Spleen (tissue), 11 donors: ENCODE measurements at regions not wholly inside any gene's neighbourhood (a gene's known extent, or its start where the extent isn't known, plus 50 kb on each side); places are given as distances from the start of the nearest gene placed in this dataset.

Source experiments
- DNase-seq: peaks from one replicate; pipeline ENCODE4 v3.0.0-alpha.2; 2020
- H3K27ac ChIP-seq, 8 donors: fragments of 200-600 bp; sonication (generic) in 7 of 8; 1 replicate in 4 of 8; 2 replicates in 4 of 8; pipeline versions ENCODE4 v1.5.0 to v1.8.0; 2016 to 2021; ENCODE audit warnings: inconsistent platforms in 4 of 8, mild to moderate bottlenecking in 4 of 8, moderate library complexity in 1 of 8
- H3K27me3 ChIP-seq, 7 donors: fragments of 200-600 bp; sonication (generic) in 6 of 7; replicated peaks in 1 of 7; 1 replicate in 4 of 7; 2 replicates in 3 of 7; pipeline versions ENCODE4 v1.5.0 to v1.8.0; 2016 to 2021; ENCODE audit warnings: inconsistent platforms in 3 of 7, mild to moderate bottlenecking in 1 of 7
- H3K36me3 ChIP-seq, 6 donors: fragments of 200-600 bp; sonication (generic) in 5 of 6; 1 replicate in 4 of 6; 2 replicates in 2 of 6; pipeline versions ENCODE4 v1.5.0 to v1.8.0; 2016 to 2021; ENCODE audit warnings: inconsistent platforms in 2 of 6
- H3K4me1 ChIP-seq, 6 donors: fragments of 200-600 bp; sonication (generic) in 5 of 6; 1 replicate in 3 of 6; 2 replicates in 3 of 6; pipeline versions ENCODE4 v1.5.0 to v1.8.0; 2016 to 2021; ENCODE audit warnings: inconsistent platforms in 3 of 6
- H3K4me3 ChIP-seq, 8 donors: fragments of 200-600 bp; sonication (generic) in 7 of 8; 1 replicate in 4 of 8; 2 replicates in 4 of 8; pipeline versions ENCODE4 v1.5.0 to v1.8.0; 2016 to 2021; ENCODE audit warnings: inconsistent platforms in 4 of 8, mild to moderate bottlenecking in 4 of 8, moderate library complexity in 2 of 8
- H3K9me3 ChIP-seq, 8 donors: fragments of 200-600 bp; sonication (generic) in 7 of 8; 1 replicate in 4 of 8; 2 replicates in 4 of 8; pipeline versions ENCODE4 v1.5.0 to v1.8.0; 2016 to 2021; ENCODE audit warnings: inconsistent platforms in 4 of 8
- CTCF ChIP-seq, 11 experiments: fragments of 200-600 bp in 7 of 11; fragments of 450-650 bp in 4 of 11; sonication (generic) in 4 of 11; IDR thresholded peaks in 8 of 11; conservative IDR thresholded peaks in 3 of 11; 1 replicate in 7 of 11; 2 replicates in 4 of 11; pipeline versions ENCODE4 v1.4.0 to v1.8.0; 2016 to 2021; ENCODE audit warnings: antibody characterized with exemption in 11 of 11, inconsistent platforms in 4 of 11, mild to moderate bottlenecking in 1 of 11
- POLR2A ChIP-seq, 3 donors: fragments of 450-650 bp; IDR thresholded peaks; one replicate each; pipeline ENCODE4 v1.5.1; 2017; ENCODE audit warnings: antibody characterized with exemption in 3 of 3, mild to moderate bottlenecking in 1 of 3
- POLR2AphosphoS5 ChIP-seq, 3 donors: sonication (generic); formaldehyde crosslinking; IDR thresholded peaks; one replicate each; pipeline ENCODE4 v1.5.1; 2017; ENCODE audit warnings: antibody characterized with exemption in 3 of 3
- WGBS, 5 donors: extraction: QIAGEN DNeasy Blood & Tissue Kit in 3 of 5; methylation state at CpG; one replicate each; pipeline versions ENCODE4 v1.1.5 to v1.1.7; 2013 to 2018; 5-methylcytosine and 5-hydroxymethylcytosine counted together
- intact Hi-C: fragments of 100-400 bp; cut with DNase I; formaldehyde crosslinking; loops from one replicate; pipeline ENCODE4 v1.15.0; 2023; ENCODE audit warnings: low total_unique reads
- donor health status: healthy with polysubstance abuse.
- donor health status: DM: no; HTN: no; CAD: no; lungs with moderate emphysema.
- donor health status: DM: no; HTN: no; CAD: no.
- donor health status: Bipolar disorder and iron deficiency.
- donor health status: healthy.
- donor health status: DM: no; HTN: no; CAD: no.
- donor health status: DM: yes; HTN: yes; CAD: no.

GRCh38 chr4:28482580-28483270, 1622.1 kb downstream of the STIM2 start:
- intact Hi-C loops, result no loop called here
- no peak for TF ChIP-seq POLR2AphosphoS5 (IDR thresholded peaks at IDR 0.05)
- no peak for TF ChIP-seq CTCF (IDR thresholded peaks at IDR 0.05 in 8 of 11, conservative IDR thresholded peaks at IDR 0.05 in 3 of 11)
- TF ChIP-seq POLR2A (IDR thresholded peaks at IDR 0.05), result no peak
- 58 to 82% (median 58%) methylated on average over 7 of the region's 7 CpGs for WGBS, 5 donors
- H3K27ac ChIP-seq, result no peak overlapping the region
- H3K4me3 ChIP-seq, result no peak overlapping the region
- H3K4me1 ChIP-seq, result no peaks in the 10 kb centered on the region
- peaks cover 0 to 4% (median 0%) of the 10 kb centered on the region in 8 donors for H3K9me3 ChIP-seq
- DNase-seq, result no peak
- no peaks in the 10 kb centered on the region for H3K27me3 ChIP-seq
- no peaks in the 10 kb centered on the region for H3K36me3 ChIP-seq

- H3K9me3 ChIP-seq, result peaks cover 0 to 4% (median 0%) of the 10 kb centered on the region in 8 donors
- intact Hi-C loops, result no loop called here
- no peak for DNase-seq
- 78 to 90% (median 87%) methylated on average over 1 of the region's 1 CpG for WGBS, 5 donors
- H3K36me3 ChIP-seq, result no peaks in the 10 kb centered on the region
- no peak overlapping the region for H3K27ac ChIP-seq
- no peak overlapping the region for H3K4me3 ChIP-seq
- no peaks in the 10 kb centered on the region for H3K27me3 ChIP-seq
- no peaks in the 10 kb centered on the region for H3K4me1 ChIP-seq
- TF ChIP-seq POLR2A (IDR thresholded peaks at IDR 0.05) (no peak), CTCF (IDR thresholded peaks at IDR 0.05 in 8 of 11, conservative IDR thresholded peaks at IDR 0.05 in 3 of 11) (no peak), POLR2AphosphoS5 (IDR thresholded peaks at IDR 0.05) (no peak)
Observed at GRCh38 chr4:28488021-28488420, 1627.4 kb downstream of the STIM2 start.

- intact Hi-C loops, result no loop called here
Observed at GRCh38 chr4:28490669-28491068, 1630.0 kb downstream of the STIM2 start.

GRCh38 chr4:28505064-28505463, 1644.4 kb downstream of the STIM2 start:
- intact Hi-C loops, result no loop called here
- Histone ChIP-seq H3K4me1 (no peaks in the 10 kb centered on the region), H3K4me3 (no peak overlapping the region), H3K27me3 (no peaks in the 10 kb centered on the region), H3K9me3 (peaks cover 0 to 14% (median 0%) of the 10 kb centered on the region in 8 donors), H3K27ac (no peak overlapping the region), H3K36me3 (no peaks in the 10 kb centered on the region)
- no peak for TF ChIP-seq POLR2AphosphoS5 (IDR thresholded peaks at IDR 0.05)
- TF ChIP-seq CTCF (IDR thresholded peaks at IDR 0.05 in 8 of 11, conservative IDR thresholded peaks at IDR 0.05 in 3 of 11), result no peak
- no peak for DNase-seq
- 80 to 90% (median 81%) methylated on average over 4 of the region's 4 CpGs for WGBS, 5 donors

More at GRCh38 chr4:28490669-28491068, 1630.0 kb downstream of the STIM2 start:
- H3K4me3 ChIP-seq, result no peak overlapping the region
- H3K4me1 ChIP-seq, result no peaks in the 10 kb centered on the region
- no peak for DNase-seq
- no peaks in the 10 kb centered on the region for H3K27me3 ChIP-seq
- H3K36me3 ChIP-seq, result no peaks in the 10 kb centered on the region
- peaks cover 0 to 9% (median 4%) of the 10 kb centered on the region in 8 donors for H3K9me3 ChIP-seq
- no peak for TF ChIP-seq CTCF (IDR thresholded peaks at IDR 0.05 in 8 of 11, conservative IDR thresholded peaks at IDR 0.05 in 3 of 11)
- WGBS, 5 donors, result 70 to 80% (median 76%) methylated on average over 3 of the region's 3 CpGs
- H3K27ac ChIP-seq, result no peak overlapping the region
